ENCODE measurements at regions not wholly inside any gene's neighbourhood (a gene's known extent, or its start where the extent isn't known, plus 50 kb on each side); places are given as distances from the start of the nearest gene placed in this dataset.

DNA sequence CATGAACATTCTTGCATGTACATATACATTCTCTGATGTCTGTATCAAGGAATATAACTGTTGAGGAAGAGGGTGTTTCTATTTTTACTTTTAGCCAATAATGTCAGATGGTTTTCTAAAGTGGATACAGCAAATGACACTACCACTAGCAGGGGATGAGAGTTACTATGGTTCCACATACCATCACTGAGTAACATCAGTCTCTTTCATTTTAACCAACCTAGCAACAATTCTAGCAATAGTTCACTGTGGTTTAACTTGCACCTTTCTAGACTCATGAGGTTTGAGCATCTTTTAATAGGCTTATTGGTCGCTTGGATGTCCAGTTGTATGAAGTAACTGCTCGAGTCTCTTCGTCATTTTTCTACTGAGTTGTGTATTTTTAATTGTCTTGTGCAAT is 68.5 kb upstream of the ZNF746 start:
- TF ChIP-seq TEAD4 (IDR thresholded peaks at IDR 0.05) (no peak), EGR1 (IDR thresholded peaks at IDR 0.05) (no peak), RAD21 (IDR thresholded peaks at IDR 0.05; ENCODE audit: low read depth) (no peak), CEBPB (IDR thresholded peaks at IDR 0.05) (no peak), YY1 (IDR thresholded peaks at IDR 0.05; ENCODE audit: low read depth) (no peak), TAF1 (IDR thresholded peaks at IDR 0.05; ENCODE audit: low read depth) (no peak), CREB1 (IDR thresholded peaks at IDR 0.05; ENCODE audit: low read depth) (no peak), EP300 (IDR thresholded peaks at IDR 0.05; ENCODE audit: borderline replicate concordance) (no peak)
- TF ChIP-seq, protein P1, sequence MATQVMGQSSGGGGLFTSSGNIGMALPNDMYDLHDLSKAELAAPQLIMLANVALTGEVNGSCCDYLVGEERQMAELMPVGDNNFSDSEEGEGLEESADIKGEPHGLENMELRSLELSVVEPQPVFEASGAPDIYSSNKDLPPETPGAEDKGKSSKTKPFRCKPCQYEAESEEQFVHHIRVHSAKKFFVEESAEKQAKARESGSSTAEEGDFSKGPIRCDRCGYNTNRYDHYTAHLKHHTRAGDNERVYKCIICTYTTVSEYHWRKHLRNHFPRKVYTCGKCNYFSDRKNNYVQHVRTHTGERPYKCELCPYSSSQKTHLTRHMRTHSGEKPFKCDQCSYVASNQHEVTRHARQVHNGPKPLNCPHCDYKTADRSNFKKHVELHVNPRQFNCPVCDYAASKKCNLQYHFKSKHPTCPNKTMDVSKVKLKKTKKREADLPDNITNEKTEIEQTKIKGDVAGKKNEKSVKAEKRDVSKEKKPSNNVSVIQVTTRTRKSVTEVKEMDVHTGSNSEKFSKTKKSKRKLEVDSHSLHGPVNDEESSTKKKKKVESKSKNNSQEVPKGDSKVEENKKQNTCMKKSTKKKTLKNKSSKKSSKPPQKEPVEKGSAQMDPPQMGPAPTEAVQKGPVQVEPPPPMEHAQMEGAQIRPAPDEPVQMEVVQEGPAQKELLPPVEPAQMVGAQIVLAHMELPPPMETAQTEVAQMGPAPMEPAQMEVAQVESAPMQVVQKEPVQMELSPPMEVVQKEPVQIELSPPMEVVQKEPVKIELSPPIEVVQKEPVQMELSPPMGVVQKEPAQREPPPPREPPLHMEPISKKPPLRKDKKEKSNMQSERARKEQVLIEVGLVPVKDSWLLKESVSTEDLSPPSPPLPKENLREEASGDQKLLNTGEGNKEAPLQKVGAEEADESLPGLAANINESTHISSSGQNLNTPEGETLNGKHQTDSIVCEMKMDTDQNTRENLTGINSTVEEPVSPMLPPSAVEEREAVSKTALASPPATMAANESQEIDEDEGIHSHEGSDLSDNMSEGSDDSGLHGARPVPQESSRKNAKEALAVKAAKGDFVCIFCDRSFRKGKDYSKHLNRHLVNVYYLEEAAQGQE (IDR thresholded peaks at IDR 0.05; ENCODE audit: low read depth) = no peak

All from Ishikawa (cell line).